ENCODE measurements at regions not wholly inside any gene's neighbourhood (a gene's known extent, or its start where the extent isn't known, plus 50 kb on each side); places are given as distances from the start of the nearest gene placed in this dataset.

- TF ChIP-seq CTCF (optimal IDR thresholded peaks at IDR 0.05 in 1 of 3, IDR thresholded peaks at IDR 0.05 in 1 of 3, conservative IDR thresholded peaks at IDR 0.05 in 1 of 3; ENCODE audit: extremely low read depth in 1 of 3, insufficient read depth in 2 of 3, low read length in 3 of 3) (no peak), EZH2 (IDR thresholded peaks at IDR 0.05; ENCODE audit: low read length) (no peak)
Observed at GRCh38 chrX:128650326-128650725, 598.1 kb upstream of the ACTRT1 start.

Measured in keratinocyte (primary cell).